Ovary (tissue), 3 donors: ENCODE measurements at regions not wholly inside any gene's neighbourhood (a gene's known extent, or its start where the extent isn't known, plus 50 kb on each side); places are given as distances from the start of the nearest gene placed in this dataset.

Experiments
- POLR2A ChIP-seq: fragments of 450-650 bp; IDR thresholded peaks from one replicate; pipeline ENCODE4 v1.6.1; 2017; ENCODE audit warnings: antibody characterized with exemption, mild to moderate bottlenecking, moderate library complexity
- TF ChIP-seq, protein P1 (sequence below), 3 donors: fragments of 450-650 bp in 2 of 3; fragments of 200-600 bp in 1 of 3; IDR thresholded peaks; one replicate each; pipeline versions ENCODE4 v1.5.1 to v1.8.0; 2016 to 2022; ENCODE audit warnings: antibody characterized with exemption in 3 of 3, mild to moderate bottlenecking in 1 of 3
- donor health status: DM: no; HTN: no; CAD: no.

DNA sequence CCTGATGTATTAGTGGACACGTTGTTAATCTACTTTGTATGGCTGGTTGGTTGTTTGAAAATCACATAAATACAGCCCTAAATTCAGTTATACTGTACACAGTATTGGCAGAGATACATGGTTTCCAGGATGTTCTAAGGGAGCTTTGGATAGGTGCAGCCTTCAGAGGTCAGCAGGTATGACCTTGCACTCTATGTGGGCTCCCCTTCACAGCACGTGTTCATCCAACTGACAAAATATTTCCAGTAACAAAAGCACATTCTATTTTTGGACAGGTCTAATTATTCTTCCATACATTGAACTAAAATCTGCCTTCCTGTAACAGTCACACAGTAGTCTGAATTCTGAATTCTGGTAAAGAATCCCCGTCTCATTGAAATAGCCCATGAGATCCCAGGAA lies 92.8 kb upstream of the RAPGEF2 start:
- TF ChIP-seq, protein P1, sequence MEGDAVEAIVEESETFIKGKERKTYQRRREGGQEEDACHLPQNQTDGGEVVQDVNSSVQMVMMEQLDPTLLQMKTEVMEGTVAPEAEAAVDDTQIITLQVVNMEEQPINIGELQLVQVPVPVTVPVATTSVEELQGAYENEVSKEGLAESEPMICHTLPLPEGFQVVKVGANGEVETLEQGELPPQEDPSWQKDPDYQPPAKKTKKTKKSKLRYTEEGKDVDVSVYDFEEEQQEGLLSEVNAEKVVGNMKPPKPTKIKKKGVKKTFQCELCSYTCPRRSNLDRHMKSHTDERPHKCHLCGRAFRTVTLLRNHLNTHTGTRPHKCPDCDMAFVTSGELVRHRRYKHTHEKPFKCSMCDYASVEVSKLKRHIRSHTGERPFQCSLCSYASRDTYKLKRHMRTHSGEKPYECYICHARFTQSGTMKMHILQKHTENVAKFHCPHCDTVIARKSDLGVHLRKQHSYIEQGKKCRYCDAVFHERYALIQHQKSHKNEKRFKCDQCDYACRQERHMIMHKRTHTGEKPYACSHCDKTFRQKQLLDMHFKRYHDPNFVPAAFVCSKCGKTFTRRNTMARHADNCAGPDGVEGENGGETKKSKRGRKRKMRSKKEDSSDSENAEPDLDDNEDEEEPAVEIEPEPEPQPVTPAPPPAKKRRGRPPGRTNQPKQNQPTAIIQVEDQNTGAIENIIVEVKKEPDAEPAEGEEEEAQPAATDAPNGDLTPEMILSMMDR (IDR thresholded peaks at IDR 0.05), result no peak
- TF ChIP-seq POLR2A, result no peak
